ENCODE measurements at regions not wholly inside any gene's neighbourhood (a gene's known extent, or its start where the extent isn't known, plus 50 kb on each side); places are given as distances from the start of the nearest gene placed in this dataset.

DNA sequence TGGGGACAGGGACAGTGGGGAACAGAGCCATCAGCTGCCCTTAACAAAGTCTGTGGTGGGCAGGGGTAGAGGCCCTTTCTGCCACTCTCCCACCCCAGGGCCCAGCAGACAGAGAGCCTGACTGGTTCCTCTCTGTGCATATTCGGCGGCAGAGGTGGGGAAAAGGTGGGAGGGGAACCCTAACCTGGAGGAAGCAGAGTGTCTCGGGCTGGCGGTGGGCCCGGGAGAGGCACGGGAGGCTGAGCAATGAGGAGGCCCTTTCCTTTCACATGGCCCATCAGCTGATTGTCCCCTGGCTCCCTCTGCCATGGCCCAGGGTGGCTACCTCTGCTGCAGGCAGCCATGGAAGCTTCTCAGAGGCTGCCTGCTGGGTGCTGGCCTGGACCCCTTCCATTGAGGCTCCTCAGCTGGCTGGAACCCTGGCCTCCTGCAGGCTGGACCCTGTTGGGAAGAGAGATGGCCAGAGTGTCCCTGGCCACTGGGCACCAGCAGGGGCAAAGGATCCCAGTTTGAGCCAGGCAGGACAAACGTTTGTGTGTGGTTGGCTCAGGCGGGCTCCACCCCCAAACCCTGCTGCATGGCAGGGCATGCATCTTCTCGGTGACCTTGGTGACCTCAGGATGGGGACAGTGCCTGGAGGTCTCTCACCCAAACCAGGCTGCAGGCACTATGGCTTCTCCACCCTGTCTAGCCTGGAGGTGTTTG is 202.8 kb upstream of the ZNF536 start:
- DNase-seq (ENCODE audit: low read depth) = no peak

DNA sequence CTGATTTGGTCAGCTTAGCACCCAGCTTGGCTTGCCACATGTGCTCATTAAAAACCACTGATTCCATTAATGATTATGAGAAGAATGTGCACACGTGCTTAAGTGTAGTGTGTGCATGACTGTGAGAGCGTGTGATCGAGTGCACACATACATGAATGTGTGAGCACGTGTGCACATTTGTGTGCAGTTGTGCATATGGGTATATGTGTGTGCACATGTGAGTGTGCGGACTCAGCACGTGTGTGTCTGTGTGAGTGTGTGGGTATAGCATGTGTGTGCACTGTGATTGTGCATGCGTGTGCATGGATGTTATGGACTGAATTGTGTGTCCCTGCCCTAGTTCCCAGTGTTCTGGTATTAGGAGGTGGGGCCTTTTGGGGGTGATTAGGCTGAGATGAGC is 202.1 kb upstream of the ZNF536 start:
- DNase-seq (ENCODE audit: low read depth) = no peak

DNA sequence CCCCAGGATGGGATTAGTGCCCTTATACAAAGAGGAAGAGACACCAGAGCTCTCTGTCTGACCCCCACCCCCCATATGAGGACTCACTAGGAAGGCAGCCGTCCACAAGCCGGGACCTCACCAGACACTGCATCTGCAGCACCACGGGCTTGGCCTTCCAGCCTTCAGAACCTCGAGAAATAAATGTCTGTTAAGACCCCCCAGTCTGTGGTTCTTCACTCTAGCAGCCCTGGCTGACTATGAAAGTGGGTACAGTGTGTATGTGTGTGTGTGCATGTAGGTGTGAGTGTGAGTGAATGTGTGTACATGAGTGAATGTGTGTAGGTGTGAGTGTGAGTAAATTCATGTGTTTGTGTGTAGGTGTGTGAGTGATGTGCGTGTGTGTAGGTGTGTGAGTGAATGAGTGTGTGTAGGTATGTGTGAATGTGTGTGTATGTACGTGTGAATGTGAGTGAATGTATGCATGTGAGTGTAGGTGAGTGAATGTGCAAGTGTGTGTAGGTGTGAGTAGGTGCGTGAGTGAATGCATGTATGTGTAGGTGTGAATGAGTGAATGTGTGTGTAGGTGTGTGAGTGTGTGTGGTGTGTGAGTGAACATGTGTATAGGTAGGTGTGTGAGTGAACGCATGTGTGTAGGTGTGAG is 201.6 kb upstream of the ZNF536 start:
- DNase-seq (ENCODE audit: low read depth) = no peak

DNA sequence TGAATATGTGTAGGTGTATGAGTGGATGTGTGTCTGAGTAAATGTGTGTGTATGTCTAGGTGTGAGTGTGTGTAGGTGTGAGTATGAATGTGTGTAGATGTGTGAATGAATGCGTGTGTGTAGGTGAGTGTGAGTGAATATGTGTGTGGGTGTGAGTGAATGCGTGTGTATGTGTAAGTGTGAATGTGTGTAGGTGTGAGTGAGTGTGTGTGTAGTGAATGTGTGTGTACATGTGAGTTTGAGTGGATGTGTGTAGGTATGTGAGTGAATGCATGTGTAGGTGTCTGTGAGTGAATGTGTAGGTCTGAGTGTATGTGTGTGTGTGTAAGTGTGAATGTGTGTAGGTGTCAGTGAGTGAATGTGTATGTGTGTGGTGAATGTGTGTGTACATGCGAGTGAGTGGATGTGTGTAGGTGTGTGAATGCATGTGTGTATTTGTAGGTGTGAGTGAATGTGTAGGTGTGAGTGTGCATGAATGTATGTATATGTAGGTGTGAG is 201.0 kb upstream of the ZNF536 start:
- no peak for DNase-seq (ENCODE audit: low read depth)

DNA sequence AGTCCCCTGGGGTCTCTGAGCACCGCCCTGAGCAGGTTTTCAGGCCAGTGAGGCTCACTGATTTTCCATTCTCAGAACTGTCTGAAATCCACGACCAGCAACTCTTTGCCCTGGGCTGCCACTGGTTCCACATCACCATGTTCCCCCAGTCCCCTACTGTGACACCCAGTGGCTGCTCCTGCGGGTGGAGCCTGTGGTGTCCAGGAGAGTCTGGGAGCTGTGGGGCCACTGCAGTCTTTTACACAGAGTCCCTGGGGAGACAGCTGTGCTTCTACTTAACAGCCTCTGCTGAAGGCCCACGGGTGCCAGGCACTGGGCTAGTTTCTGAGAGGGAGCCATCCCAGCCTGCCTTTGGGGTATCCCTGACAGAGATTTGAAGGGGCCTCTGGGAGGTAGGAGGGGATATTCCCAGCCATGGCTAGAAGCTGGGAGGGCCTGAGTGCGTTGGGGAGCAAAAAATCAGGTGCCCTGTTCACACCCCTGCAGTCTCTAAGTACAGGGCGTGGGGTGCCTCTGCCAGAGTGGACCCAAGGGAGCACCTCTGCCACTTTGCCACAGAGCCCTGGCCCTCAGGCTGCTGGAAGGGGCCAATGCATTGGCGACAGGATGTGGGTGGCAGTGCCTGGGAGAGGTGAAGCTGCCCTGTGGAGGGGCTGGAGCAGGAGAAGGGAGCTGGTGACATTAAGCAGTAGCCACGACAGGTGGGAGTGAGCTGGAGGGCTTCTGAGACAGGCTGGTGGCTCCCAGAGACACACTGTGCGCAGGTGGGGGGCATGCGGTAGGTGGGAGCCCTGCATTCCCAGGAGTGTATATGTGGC is 200.2 kb upstream of the ZNF536 start:
- DNase-seq (ENCODE audit: low read depth) = no peak

DNA sequence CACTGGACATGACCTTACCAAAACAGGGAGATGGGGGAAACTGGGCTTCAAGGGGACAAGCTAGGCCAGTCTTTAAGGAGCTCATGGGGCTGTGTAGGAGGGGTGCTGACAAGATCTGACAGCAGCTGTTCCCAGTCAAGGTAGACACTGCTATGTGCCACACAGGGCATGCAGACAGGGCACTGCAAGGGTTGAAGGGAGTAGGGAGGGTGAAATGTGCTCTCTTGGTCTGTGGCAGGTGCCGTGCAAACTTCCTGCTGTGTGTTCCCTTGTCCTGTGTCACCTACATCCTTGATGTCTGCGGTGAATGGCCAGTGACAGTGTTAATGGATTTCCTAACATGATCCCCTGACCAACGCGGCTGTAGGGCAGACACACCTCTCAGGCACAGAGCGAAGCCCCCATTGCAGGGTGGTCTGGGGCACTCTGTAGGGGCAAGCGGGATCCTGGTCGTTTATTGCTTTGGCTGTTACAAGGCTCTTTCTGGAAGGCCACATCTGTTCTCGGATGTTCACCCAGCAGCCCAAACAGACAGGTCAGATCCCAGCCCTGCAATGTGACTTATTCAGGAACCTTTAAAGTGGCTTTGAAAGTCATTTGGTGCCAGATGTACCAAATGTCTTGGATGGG is 199.5 kb upstream of the ZNF536 start:
- DNase-seq (ENCODE audit: low read depth) = no peak

DNA sequence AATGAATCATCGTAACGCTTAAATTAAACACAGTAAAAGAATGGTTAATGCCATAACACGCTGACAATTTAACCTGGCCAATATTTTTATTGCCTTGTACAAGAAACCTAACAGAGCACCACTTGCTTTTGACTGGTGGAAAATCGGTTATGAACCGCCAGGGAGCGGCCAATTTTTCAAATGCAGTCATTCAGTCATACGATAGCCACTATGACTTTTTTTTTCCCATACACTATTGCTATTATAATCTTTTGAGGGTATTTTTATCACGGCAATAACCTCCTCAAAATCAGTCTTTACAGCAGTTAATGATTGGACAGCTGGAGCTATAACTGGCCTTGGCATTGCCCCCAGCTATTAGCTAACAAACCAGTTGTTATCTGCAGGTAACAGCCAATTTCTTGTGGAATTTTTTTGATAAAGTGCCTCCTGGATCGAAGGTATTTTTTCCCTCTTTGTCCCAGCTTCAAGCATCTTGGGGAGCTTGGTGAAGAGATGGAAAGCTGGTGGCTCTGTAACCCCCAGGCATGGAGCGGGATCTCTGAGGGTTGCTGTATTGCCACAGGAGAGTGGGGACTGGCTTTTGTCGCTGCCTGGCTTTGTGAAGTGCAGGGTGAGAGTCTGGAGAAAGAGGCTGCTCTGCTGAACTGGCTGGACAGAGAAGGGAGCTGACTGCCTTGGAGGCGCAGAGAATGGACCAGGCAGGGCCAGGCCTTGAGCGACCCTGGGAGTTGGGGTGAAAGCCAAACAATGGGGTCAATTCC is 198.4 kb upstream of the ZNF536 start:
- no peak for DNase-seq (ENCODE audit: low read depth)

DNA sequence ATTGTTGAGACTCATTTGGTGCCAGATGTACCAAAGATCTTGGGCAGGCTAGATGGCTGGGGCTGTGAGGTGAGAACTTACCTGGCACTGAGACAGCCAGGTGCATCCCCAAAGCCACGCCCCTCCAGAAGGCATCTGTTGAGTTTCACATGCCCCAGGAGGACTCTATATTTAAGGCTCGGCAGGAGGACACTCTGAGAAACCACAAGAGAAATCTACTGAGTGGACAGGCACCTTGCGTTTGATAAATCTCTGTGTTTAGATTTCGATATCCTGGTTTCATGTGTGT is 197.9 kb upstream of the ZNF536 start:
- no peak for DNase-seq (ENCODE audit: low read depth)

DNA sequence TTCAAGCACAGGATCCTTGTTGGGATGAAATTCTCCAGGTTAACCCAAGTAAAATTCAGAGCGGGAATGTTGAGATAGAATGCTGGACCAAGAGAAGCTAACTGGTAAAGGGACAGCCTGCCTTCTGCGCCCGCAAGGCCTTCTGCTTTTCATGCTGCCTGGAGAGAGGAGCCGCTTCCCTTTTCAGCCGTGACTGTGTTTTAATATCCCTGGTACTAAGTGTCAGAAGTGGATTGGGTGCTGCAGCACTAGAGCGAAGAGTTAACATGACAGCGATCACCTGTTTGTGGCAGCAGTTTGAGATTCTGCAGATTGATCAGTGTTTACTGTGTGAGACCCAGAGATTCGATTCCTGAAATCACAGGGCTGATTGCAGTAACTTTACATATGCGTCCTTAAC is 197.4 kb upstream of the ZNF536 start:
- no peak for DNase-seq (ENCODE audit: low read depth)

DNA sequence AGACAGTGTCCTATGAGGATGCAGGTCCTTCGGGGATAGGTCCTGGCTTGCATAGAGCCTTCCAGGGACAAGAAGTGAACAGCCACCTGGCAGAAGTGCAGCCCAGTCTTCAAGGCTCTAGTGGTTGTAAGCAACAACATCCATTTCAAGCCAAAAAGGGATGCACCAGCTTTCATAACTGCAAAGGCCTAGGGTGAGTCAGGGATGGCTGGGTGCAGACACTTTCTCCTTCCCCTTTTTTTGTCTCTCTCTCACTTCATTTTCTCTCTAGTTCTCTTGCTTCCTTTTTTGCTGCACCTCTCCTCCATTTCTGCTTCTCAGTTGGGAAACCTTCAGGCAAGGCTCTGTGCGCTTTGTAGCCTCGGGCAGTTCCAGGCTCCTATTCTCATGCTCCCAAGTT is 196.2 kb upstream of the ZNF536 start:
- DNase-seq (ENCODE audit: low read depth) = no peak

DNA sequence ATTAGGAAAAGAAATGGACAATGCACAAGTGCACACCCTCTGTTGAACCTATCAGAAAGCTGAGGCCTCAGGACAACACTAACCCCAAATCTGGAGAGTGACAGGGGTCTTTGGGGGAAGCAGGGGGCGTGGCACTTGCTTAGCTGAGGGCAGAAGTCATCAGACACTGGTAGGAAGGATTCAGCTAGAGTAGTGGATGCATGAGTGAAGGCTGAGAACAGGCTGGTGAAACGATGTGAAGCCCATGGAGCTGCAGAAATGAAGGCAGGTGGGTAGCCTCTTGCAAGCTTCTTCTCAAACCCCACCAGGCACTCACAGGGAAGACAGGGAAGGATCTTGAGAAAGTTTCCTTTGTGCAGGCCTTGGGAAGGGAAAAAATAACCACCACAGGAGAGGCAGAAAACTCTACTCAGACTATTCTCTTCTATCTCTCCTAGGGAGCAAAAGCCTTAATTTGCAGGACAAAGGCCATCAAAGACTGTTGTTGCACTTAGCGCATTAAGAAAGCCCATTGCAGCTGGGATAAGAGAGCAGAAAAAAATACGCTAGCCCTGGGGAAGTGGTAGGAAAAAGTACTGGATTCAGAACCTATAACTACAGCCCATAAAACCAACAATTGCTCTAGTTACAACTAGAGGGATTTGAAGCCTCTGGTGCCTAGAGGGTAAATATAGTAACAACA is 193.3 kb upstream of the ZNF536 start:
- DNase-seq (ENCODE audit: low read depth) = no peak

DNA sequence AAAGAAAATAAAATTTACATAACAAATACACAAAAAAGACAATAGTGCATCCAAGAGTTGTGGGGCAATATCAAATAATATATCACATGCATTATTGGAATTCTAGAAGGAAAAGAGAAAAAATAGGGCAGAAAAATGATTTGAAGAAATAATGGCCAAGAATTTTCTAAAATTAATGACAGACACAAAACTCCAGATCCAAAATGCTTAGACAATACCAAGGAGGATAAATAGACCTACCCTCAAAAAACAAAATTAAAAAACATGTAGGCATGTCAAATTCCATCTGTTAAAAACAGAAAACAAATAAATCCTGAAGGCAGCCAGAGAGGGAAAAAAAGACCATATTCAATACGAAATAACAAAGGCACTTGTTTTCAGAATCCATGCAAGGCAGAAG is 191.5 kb upstream of the ZNF536 start:
- DNase-seq (ENCODE audit: low read depth) = no peak

DNA sequence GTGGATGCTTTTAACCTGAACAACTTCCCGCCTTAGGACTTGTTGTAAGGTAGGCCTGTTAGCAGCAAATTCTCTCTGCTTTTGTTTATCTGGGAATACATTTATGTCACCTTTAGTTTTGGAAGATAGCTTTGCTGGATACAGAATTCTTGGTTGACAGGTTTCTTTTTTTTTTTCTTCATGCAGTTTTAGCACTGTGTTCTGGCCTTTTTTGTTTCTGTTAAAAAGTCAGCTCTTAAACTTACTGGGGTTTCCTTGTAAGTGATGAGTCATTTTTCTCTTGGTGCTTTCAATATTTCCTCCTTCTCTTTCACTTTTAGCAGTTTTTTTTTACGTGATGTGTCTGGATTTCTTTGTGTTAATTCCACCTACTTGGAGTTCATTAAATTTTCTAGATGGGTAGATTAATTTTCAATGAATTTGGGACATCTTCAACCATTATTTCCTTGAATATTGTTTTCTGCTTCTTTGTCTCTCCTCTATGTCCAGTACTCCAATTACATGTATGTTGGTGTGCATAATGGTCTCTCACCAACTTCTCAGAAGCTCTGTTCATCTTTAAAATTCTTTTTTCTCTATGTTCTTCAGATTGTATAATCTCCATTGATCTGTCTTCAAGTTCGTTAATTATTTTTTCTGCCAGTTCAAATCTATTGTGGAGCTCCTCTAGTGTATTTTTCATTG is 188.2 kb upstream of the ZNF536 start:
- DNase-seq (ENCODE audit: low read depth) = no peak

DNA sequence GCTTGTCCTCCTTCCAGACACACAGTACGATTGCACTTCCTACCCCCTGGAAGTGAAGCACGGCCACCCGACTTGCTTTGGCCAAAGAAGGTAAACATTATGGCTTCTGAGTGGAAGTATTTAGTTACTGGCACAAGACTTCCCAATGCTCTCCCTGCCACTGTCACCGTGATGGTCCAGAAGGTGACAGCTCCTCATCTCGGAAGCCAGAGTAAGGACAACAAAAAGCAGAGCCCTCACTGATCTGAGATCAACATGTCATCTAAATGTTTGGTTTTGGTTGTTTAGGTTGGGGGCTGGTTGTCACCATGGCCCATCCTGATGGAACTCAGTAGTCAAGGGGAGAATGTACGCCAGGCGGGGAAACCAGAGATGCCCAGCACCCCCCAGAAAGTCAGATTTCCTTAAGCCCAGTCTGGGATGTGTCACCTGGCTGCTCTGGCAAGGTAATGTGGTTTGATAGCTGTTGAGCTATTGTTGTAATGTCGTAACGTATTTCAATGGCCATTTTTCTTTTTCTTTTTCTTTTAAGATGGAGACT is 170.1 kb upstream of the ZNF536 start:
- DNase-seq (ENCODE audit: low read depth) = no peak

DNA sequence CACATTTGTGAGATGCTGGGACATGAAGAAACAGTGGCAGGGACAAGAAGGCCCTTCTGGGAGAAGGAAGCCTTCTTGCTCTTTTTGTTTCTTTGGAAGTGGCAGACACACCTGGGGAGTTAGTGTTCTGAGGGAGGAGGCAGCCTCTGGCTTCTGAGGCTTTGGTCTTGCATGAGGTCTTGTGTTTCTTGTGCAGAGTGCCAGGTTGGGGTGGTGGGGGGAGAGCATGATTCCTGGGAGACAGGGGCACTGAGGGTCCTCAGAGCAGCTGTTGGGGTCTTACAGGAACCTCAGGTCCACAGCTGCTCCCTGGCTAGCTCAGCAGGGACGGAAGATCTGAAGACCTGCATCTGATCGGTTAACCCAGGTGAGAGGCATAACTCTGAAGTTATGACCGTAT is 167.5 kb upstream of the ZNF536 start:
- no peak for DNase-seq (ENCODE audit: low read depth)

DNA sequence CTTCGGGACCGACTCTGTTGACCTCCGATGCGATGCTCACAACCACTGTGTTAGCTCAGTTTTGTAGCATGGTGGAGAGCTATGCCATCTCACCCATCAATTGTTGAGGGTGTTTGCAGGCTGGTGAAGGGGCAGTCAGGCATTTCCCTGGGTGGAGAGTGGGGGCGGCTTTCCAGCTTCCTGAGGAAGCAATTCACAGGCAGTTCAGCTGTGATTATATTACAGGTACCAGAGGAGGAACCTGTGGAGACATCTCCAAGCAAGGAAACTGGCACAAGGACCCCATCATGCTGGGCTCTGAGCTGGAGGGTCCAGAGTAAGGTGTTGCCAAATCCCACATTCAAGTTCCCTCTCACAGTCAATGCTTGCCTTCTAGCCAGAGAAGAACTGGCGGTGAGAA is 166.0 kb upstream of the ZNF536 start:
- DNase-seq (ENCODE audit: low read depth) = no peak

DNA sequence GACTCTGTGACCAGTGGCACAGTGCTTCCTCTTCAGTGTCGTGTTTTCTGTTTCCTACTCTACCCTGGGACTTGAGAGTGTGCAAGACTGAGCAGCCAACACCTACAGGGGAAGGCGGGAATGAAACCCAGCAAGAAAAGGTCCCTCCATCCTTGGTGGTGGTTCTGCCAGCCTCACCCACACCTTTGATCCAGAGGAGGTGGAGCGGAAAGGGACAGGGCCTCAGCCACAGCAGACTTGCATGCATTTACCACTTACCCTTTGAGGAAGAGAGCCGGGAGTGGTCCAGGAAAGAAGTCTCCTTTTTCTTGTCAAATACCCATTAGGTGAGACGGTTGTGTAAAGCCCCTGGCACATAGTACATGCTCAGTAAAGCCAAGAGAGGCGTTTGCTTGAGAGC is 164.8 kb upstream of the ZNF536 start:
- no peak for DNase-seq (ENCODE audit: low read depth)

DNA sequence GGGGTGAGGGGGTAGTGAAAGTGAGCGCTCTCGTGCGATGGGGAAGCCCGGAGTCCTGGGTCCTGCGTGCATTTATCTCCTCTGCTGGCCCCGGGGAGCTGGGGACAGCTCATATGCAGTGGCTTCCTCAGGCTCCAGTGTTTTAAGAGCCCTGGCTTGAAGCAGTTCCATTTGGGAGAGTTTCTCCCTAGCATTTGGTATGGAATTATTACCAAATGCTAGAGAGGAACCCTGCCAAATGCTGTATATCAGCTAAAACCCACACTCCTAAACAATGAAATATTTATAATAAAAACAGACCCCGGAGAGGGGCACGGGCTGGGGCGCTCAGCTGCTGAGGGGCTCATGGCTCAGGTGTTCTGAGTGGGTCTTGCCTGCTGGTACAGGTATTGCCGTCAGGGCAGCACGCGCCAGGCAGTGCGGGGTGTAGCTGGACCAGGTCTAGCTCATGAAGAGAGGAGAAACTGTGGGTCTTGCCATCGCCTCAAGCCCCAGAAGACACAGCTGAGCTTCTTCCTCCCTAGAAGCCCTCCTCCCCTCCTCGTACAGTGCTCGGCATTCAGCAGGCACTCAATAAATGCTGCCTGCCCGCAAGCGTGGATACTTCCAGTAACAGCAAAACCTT is 163.6 kb upstream of the ZNF536 start:
- no peak for DNase-seq (ENCODE audit: low read depth)

All from myocyte (in vitro differentiated cells).